Gastrocnemius medialis (tissue), 4 donors: ENCODE measurements at regions not wholly inside any gene's neighbourhood (a gene's known extent, or its start where the extent isn't known, plus 50 kb on each side); places are given as distances from the start of the nearest gene placed in this dataset.

Source experiments
- ATAC-seq, 2 donors: fragments of 150-250 bp; one replicate each; pipeline ENCODE4 v1.9.1; 2016
- DNase-seq, 2 donors: peaks; one replicate each; pipeline ENCODE4 v3.0.0-alpha.2; 2019
- H3K27ac ChIP-seq, 4 donors: fragments of 200-600 bp; sonication (generic); 1 replicate in 1 of 4; 2 replicates in 3 of 4; pipeline ENCODE4 v1.5.1; 2016 to 2018; ENCODE audit warnings: mild to moderate bottlenecking in 2 of 4, moderate library complexity in 1 of 4
- H3K27me3 ChIP-seq, 3 donors: fragments of 200-600 bp; sonication (generic) in 2 of 3; 1 replicate in 1 of 3; 2 replicates in 2 of 3; pipeline versions ENCODE4 v1.5.1 to v1.6.0; 2016 to 2019; ENCODE audit warnings: mild to moderate bottlenecking in 1 of 3, moderate library complexity in 1 of 3
- H3K36me3 ChIP-seq, 2 donors: fragments of 200-600 bp; sonication (generic) in 1 of 2; one replicate each; pipeline ENCODE4 v1.5.1; 2017 to 2018
- H3K4me1 ChIP-seq, 2 donors: fragments of 200-600 bp; sonication (generic) in 1 of 2; one replicate each; pipeline ENCODE4 v1.5.1; 2016 to 2017; ENCODE audit warnings: mild to moderate bottlenecking in 2 of 2
- H3K4me3 ChIP-seq, 4 donors: fragments of 200-600 bp; sonication (generic) in 3 of 4; 1 replicate in 1 of 4; 2 replicates in 3 of 4; pipeline ENCODE4 v1.5.1; 2016 to 2019; ENCODE audit warnings: mild to moderate bottlenecking in 2 of 4
- H3K9me3 ChIP-seq, 3 donors: fragments of 200-600 bp; sonication (generic) in 2 of 3; 1 replicate in 1 of 3; 2 replicates in 2 of 3; pipeline ENCODE4 v1.5.1; 2016 to 2019
- POLR2A ChIP-seq, 2 donors: fragments of 450-650 bp; IDR thresholded peaks; one replicate each; pipeline ENCODE4 v1.6.1; 2017; ENCODE audit warnings: antibody characterized with exemption in 2 of 2, mild to moderate bottlenecking in 2 of 2, moderate library complexity in 2 of 2
- in situ Hi-C, 4 donors: fragments of 200-750 bp; cut with MboI; loops; one replicate each; pipeline versions ENCODE4 v1.15.0 to v1.8.0; 2017; ENCODE audit warnings: low sequenced_read_pairs in 4 of 4
- intact Hi-C: fragments of 100-400 bp; cut with DNase I; formaldehyde crosslinking; loops from one replicate; pipeline ENCODE4 v1.15.1; 2023; ENCODE audit warnings: low total_unique reads
- TF ChIP-seq, protein P1 (sequence below), 5 experiments: fragments of 450-650 bp in 3 of 5; fragments of 200-600 bp in 2 of 5; sonication (generic) in 2 of 5; IDR thresholded peaks in 4 of 5; conservative IDR thresholded peaks in 1 of 5; 1 replicate in 4 of 5; 2 replicates in 1 of 5; pipeline ENCODE4 v1.5.1; 2016 to 2019; ENCODE audit warnings: antibody characterized with exemption in 5 of 5, mild to moderate bottlenecking in 3 of 5, moderate library complexity in 3 of 5

DNA sequence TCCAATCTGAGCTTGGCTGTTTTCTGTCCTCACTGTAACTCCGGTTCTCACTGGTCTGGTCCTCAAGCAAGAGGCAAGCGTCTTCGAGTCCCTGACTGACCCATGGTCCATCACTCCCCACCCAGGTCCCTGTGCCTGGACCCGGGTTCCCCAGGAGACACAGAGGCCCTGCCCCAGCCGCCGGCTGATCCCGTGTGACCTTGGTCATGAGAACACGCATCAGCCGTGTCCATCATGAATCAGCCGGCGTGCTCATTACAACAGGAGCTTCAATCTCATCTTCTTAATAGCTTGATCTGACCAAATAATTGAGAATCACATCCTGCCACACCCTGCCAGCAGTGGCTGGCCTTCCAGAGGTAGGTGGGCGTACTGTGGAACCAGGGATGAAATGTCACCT, 545.1 kb downstream of the BRD1 start:
- Histone ChIP-seq H3K4me3 (no peak overlapping the region), H3K36me3 (no peaks in the 10 kb centered on the region), H3K4me1 (no peaks in the 10 kb centered on the region), H3K27ac (no peak overlapping the region), H3K9me3 (no peaks in the 10 kb centered on the region), H3K27me3 (peaks cover 0 to 4% (median 0%) of the 10 kb centered on the region in 3 donors)
- in situ Hi-C loops (no loop called here), intact Hi-C loops (no loop called here)
- TF ChIP-seq POLR2A (IDR thresholded peaks at IDR 0.05), result no peak
- TF ChIP-seq, protein P1, sequence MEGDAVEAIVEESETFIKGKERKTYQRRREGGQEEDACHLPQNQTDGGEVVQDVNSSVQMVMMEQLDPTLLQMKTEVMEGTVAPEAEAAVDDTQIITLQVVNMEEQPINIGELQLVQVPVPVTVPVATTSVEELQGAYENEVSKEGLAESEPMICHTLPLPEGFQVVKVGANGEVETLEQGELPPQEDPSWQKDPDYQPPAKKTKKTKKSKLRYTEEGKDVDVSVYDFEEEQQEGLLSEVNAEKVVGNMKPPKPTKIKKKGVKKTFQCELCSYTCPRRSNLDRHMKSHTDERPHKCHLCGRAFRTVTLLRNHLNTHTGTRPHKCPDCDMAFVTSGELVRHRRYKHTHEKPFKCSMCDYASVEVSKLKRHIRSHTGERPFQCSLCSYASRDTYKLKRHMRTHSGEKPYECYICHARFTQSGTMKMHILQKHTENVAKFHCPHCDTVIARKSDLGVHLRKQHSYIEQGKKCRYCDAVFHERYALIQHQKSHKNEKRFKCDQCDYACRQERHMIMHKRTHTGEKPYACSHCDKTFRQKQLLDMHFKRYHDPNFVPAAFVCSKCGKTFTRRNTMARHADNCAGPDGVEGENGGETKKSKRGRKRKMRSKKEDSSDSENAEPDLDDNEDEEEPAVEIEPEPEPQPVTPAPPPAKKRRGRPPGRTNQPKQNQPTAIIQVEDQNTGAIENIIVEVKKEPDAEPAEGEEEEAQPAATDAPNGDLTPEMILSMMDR (IDR thresholded peaks at IDR 0.05 in 4 of 5, conservative IDR thresholded peaks at IDR 0.05 in 1 of 5), result no peak
- ATAC-seq, result no peak
- no peak for DNase-seq

DNA sequence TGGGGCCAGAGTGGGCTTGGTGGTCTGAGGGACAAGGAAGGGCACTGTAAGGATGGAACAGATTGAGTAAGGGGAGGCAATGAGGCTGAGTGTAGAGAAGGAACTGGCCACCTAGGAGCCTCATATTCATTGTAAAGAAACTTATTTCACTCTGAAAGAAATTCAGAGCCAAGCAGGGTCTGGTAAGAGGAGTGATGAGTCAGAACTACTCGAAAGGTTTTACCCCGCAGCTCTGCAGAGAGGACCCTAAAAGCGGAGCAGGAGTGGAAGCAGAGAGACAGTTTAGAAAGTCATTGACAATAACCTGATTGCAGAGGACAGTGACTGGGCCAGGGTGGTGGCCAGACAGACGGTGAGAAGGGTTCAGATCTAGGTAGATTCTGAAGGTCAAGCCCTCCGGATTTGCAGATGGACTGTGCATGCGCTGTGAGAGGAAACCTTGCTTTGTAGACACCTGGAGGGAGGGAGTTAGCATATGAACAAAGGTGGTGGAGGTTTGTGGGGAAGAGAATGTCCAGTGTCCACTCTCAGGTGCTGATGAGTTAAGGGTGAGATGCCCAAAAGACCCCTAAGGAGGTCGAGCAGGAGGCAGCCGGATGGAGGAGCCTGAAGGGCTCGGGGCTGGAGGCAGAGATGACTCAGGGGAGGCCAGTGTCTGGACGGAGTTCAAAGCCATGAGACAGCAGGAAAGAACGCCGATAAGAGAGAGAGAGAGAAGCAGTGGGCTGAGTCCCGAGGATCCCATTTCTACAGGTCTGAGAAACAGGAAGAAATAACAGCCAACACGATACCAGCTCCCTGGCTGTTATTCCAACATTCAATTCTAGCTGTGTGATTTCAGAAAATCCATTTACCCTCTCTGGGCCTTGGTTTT, 546.0 kb downstream of the BRD1 start:
- ATAC-seq, result no peak
- no peak for DNase-seq
- no peak overlapping the region for H3K27ac ChIP-seq
- intact Hi-C loops (no loop called here), in situ Hi-C loops (no loop called here)
- TF ChIP-seq, protein P1 (IDR thresholded peaks at IDR 0.05 in 4 of 5, conservative IDR thresholded peaks at IDR 0.05 in 1 of 5), result no peak
- TF ChIP-seq POLR2A (IDR thresholded peaks at IDR 0.05), result no peak
- peaks cover 0 to 4% (median 0%) of the 10 kb centered on the region in 3 donors for H3K27me3 ChIP-seq
- H3K4me1 ChIP-seq, result no peaks in the 10 kb centered on the region
- H3K4me3 ChIP-seq, result no peak overlapping the region
- H3K36me3 ChIP-seq, result no peaks in the 10 kb centered on the region
- no peaks in the 10 kb centered on the region for H3K9me3 ChIP-seq

DNA sequence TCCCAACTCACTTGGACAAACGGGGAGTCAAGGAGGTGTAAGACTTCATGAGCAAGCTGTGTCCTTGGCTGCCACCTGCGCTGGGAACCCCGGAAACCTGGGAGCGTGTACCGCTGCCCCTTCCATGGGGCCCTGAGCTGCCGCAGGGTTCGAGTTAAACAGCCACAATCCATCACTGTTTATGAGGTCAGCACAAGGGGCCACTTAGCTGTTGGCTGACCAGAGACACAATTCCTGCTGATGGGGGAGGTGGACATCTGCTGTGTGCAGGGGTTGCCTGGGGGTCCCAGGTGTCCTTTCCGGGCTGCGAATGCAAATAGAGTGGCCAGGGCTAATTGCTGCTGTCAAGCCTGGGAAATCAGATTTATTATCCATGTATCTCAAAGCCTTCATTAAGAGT, 549.3 kb downstream of the BRD1 start:
- Histone ChIP-seq H3K9me3 (no peaks in the 10 kb centered on the region), H3K4me1 (no peaks in the 10 kb centered on the region), H3K27me3 (peaks cover 0 to 4% (median 0%) of the 10 kb centered on the region in 3 donors), H3K4me3 (no peak overlapping the region), H3K36me3 (no peaks in the 10 kb centered on the region), H3K27ac (no peak overlapping the region)
- in situ Hi-C loops, result no loop called here
- ATAC-seq, result no peak
- no peak for DNase-seq
- TF ChIP-seq, protein P1 (IDR thresholded peaks at IDR 0.05 in 4 of 5, conservative IDR thresholded peaks at IDR 0.05 in 1 of 5), result no peak
- TF ChIP-seq POLR2A (IDR thresholded peaks at IDR 0.05), result no peak
- intact Hi-C loops, result no loop called here

DNA sequence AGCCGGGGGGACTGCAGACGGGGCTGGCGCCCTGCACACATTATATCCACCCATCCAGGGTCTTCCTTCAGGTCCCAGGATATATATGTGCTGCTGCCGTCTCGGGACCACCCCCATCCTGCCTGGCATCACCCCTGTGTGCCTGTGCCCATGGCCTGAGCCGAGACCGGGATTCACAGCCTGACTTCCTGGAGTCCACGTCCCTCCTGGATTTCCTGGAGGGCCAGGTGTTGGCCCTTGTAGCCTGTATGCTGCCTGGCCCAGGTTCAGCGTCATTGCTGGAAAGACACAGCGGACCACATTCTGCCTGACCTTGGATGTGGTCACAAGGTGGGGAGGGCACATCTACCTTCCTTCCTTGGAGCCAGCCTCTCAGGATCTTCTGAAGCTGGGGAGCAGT, 551.1 kb downstream of the BRD1 start:
- H3K27me3 ChIP-seq, result no peaks in the 10 kb centered on the region
- no peak for TF ChIP-seq POLR2A (IDR thresholded peaks at IDR 0.05)
- TF ChIP-seq, protein P1 (IDR thresholded peaks at IDR 0.05 in 4 of 5, conservative IDR thresholded peaks at IDR 0.05 in 1 of 5), result no peak
- H3K4me1 ChIP-seq, result no peaks in the 10 kb centered on the region
- no peaks in the 10 kb centered on the region for H3K36me3 ChIP-seq
- no peaks in the 10 kb centered on the region for H3K9me3 ChIP-seq
- no peak overlapping the region for H3K27ac ChIP-seq
- DNase-seq, result no peak
- in situ Hi-C loops, result no loop called here
- H3K4me3 ChIP-seq, result no peak overlapping the region
- intact Hi-C loops, result no loop called here
- no peak for ATAC-seq
